ENCODE measurements at regions not wholly inside any gene's neighbourhood (a gene's known extent, or its start where the extent isn't known, plus 50 kb on each side); places are given as distances from the start of the nearest gene placed in this dataset.

GRCh38 chr13:55266644-55267043 lies 1874.1 kb upstream of the PRR20A start:
- H3K4me3 ChIP-seq: no peak overlapping the region
- 0 to 88% (median 75%) methylated on average over 1 to 2 of the region's 2 CpGs; no CpG with 5 or more reads in 1 of the 10 experiments for WGBS, 10 experiments
- ATAC-seq (replicated peaks in 6 of 8): no peak
- no peaks in the 10 kb centered on the region for H3K4me1 ChIP-seq (replicated peaks in 1 of 2)
- in situ Hi-C loops (cut with MboI; ENCODE audit: low pct_unique_long_range_greater_than_20kb in 2 of 9, low sequenced_read_pairs in 9 of 9, unreplicated experiment in 9 of 9): no loop called here
- no peak overlapping the region for H3K27ac ChIP-seq

- H3K4me3 ChIP-seq: no peak overlapping the region
- no peak overlapping the region for H3K27ac ChIP-seq
- H3K4me1 ChIP-seq (replicated peaks in 1 of 2): no peaks in the 10 kb centered on the region
- no peak for ATAC-seq (replicated peaks in 6 of 8)
- 0 to 100% (median 82%) methylated on average over 1 of the region's 1 CpG; no CpG with 5 or more reads in 1 of the 10 experiments for WGBS, 10 experiments
- in situ Hi-C loops (cut with MboI; ENCODE audit: low pct_unique_long_range_greater_than_20kb in 2 of 9, low sequenced_read_pairs in 9 of 9, unreplicated experiment in 9 of 9): no loop called here
Measured at GRCh38 chr13:55298201-55298600, 1842.5 kb upstream of the PRR20A start.

- in situ Hi-C loops (cut with MboI; ENCODE audit: low pct_unique_long_range_greater_than_20kb in 2 of 9, low sequenced_read_pairs in 9 of 9, unreplicated experiment in 9 of 9): no loop called here
- WGBS, 10 experiments: 0 to 88% (median 51%) methylated on average over 1 to 3 of the region's 3 CpGs; no CpG with 5 or more reads in 4 of the 10 experiments
- H3K4me1 ChIP-seq (replicated peaks in 1 of 2): no peaks in the 10 kb centered on the region
- ATAC-seq (replicated peaks in 6 of 8): no peak
- H3K4me3 ChIP-seq: no peak overlapping the region
- no peak overlapping the region for H3K27ac ChIP-seq
Measured at GRCh38 chr13:55302568-55302967, 1838.2 kb upstream of the PRR20A start.

GRCh38 chr13:55307909-55308308 lies 1832.8 kb upstream of the PRR20A start:
- 7 to 100% (median 80%) methylated on average over 1 to 3 of the region's 3 CpGs; no CpG with 5 or more reads in 1 of the 10 experiments for WGBS, 10 experiments
- ATAC-seq (replicated peaks in 6 of 8): no peak
- Histone ChIP-seq H3K4me1 (replicated peaks in 1 of 2) (no peaks in the 10 kb centered on the region), H3K4me3 (no peak overlapping the region), H3K27ac (no peak overlapping the region)
- in situ Hi-C loops (cut with MboI; ENCODE audit: low pct_unique_long_range_greater_than_20kb in 2 of 9, low sequenced_read_pairs in 9 of 9, unreplicated experiment in 9 of 9): no loop called here

GRCh38 chr13:55341891-55342290 lies 1798.8 kb upstream of the PRR20A start:
- Histone ChIP-seq H3K4me3 (no peak overlapping the region), H3K4me1 (replicated peaks in 1 of 2) (no peaks in the 10 kb centered on the region), H3K27ac (no peak overlapping the region)
- in situ Hi-C loops (cut with MboI; ENCODE audit: low pct_unique_long_range_greater_than_20kb in 2 of 9, low sequenced_read_pairs in 9 of 9, unreplicated experiment in 9 of 9): no loop called here
- WGBS, 10 experiments: 17 to 100% (median 80%) methylated on average over 1 to 3 of the region's 3 CpGs; no CpG with 5 or more reads in 1 of the 10 experiments
- ATAC-seq (replicated peaks in 6 of 8): no peak

- H3K27ac ChIP-seq: no peak overlapping the region
- ATAC-seq (replicated peaks in 6 of 8): no peak
- in situ Hi-C loops (cut with MboI; ENCODE audit: low pct_unique_long_range_greater_than_20kb in 2 of 9, low sequenced_read_pairs in 9 of 9, unreplicated experiment in 9 of 9): no loop called here
- H3K4me1 ChIP-seq (replicated peaks in 1 of 2): no peaks in the 10 kb centered on the region
- WGBS, 10 experiments: 32 to 97% (median 80%) methylated on average over 1 to 4 of the region's 4 CpGs
- no peak overlapping the region for H3K4me3 ChIP-seq
Measured at GRCh38 chr13:55345224-55345623, 1795.5 kb upstream of the PRR20A start.

- Histone ChIP-seq H3K4me1 (replicated peaks in 1 of 2) (no peaks in the 10 kb centered on the region), H3K4me3 (no peak overlapping the region), H3K27ac (no peak overlapping the region)
- ATAC-seq (replicated peaks in 6 of 8): no peak
- 0 to 100% (median 91%) methylated on average over 1 to 3 of the region's 3 CpGs; no CpG with 5 or more reads in 1 of the 10 experiments for WGBS, 10 experiments
- in situ Hi-C loops (cut with MboI; ENCODE audit: low pct_unique_long_range_greater_than_20kb in 2 of 9, low sequenced_read_pairs in 9 of 9, unreplicated experiment in 9 of 9): no loop called here
Measured at GRCh38 chr13:55347528-55347927, 1793.2 kb upstream of the PRR20A start.

- WGBS, 10 experiments: 0 to 86% (median 70%) methylated on average over 1 of the region's 1 CpG; no CpG with 5 or more reads in 6 of the 10 experiments
- H3K27ac ChIP-seq: no peak overlapping the region
- no peaks in the 10 kb centered on the region for H3K4me1 ChIP-seq (replicated peaks in 1 of 2)
- in situ Hi-C loops (cut with MboI; ENCODE audit: low pct_unique_long_range_greater_than_20kb in 2 of 9, low sequenced_read_pairs in 9 of 9, unreplicated experiment in 9 of 9): no loop called here
- no peak for ATAC-seq (replicated peaks in 6 of 8)
- H3K4me3 ChIP-seq: no peak overlapping the region
Measured at GRCh38 chr13:55359067-55359466, 1781.7 kb upstream of the PRR20A start.

GRCh38 chr13:55361141-55361540 lies 1779.6 kb upstream of the PRR20A start:
- H3K4me3 ChIP-seq: no peak overlapping the region
- H3K4me1 ChIP-seq (replicated peaks in 1 of 2): no peaks in the 10 kb centered on the region
- ATAC-seq (replicated peaks in 6 of 8): no peak
- no peak overlapping the region for H3K27ac ChIP-seq
- in situ Hi-C loops (cut with MboI; ENCODE audit: low pct_unique_long_range_greater_than_20kb in 2 of 9, low sequenced_read_pairs in 9 of 9, unreplicated experiment in 9 of 9): no loop called here

- H3K27ac ChIP-seq: no peak overlapping the region
- in situ Hi-C loops (cut with MboI; ENCODE audit: low pct_unique_long_range_greater_than_20kb in 2 of 9, low sequenced_read_pairs in 9 of 9, unreplicated experiment in 9 of 9): no loop called here
- ATAC-seq (replicated peaks in 6 of 8): no peak
- H3K4me1 ChIP-seq (replicated peaks in 1 of 2): no peaks in the 10 kb centered on the region
- H3K4me3 ChIP-seq: no peak overlapping the region
- WGBS, 10 experiments: 0 to 95% (median 73%) methylated on average over 2 to 3 of the region's 3 CpGs
Measured at GRCh38 chr13:55366676-55367075, 1774.0 kb upstream of the PRR20A start.

- 0 to 100% (median 69%) methylated on average over 1 to 3 of the region's 3 CpGs for WGBS, 10 experiments
- ATAC-seq (replicated peaks in 6 of 8): no peak
- in situ Hi-C loops (cut with MboI; ENCODE audit: low pct_unique_long_range_greater_than_20kb in 2 of 9, low sequenced_read_pairs in 9 of 9, unreplicated experiment in 9 of 9): no loop called here
- H3K4me3 ChIP-seq: no peak overlapping the region
- H3K4me1 ChIP-seq (replicated peaks in 1 of 2): no peaks in the 10 kb centered on the region
- H3K27ac ChIP-seq: no peak overlapping the region
Measured at GRCh38 chr13:55394470-55394869, 1746.2 kb upstream of the PRR20A start.

- no peak overlapping the region for H3K27ac ChIP-seq
- no peak overlapping the region for H3K4me3 ChIP-seq
- ATAC-seq (replicated peaks in 6 of 8): no peak
- WGBS, 10 experiments: 0 to 100% (median 80%) methylated on average over 1 of the region's 1 CpG; no CpG with 5 or more reads in 1 of the 10 experiments
- in situ Hi-C loops (cut with MboI; ENCODE audit: low pct_unique_long_range_greater_than_20kb in 2 of 9, low sequenced_read_pairs in 9 of 9, unreplicated experiment in 9 of 9): no loop called here
- H3K4me1 ChIP-seq (replicated peaks in 1 of 2): no peaks in the 10 kb centered on the region
Measured at GRCh38 chr13:55402870-55403269, 1737.8 kb upstream of the PRR20A start.

GRCh38 chr13:55403887-55404487 lies 1736.7 kb upstream of the PRR20A start:
- in situ Hi-C loops (cut with MboI; ENCODE audit: low pct_unique_long_range_greater_than_20kb in 2 of 9, low sequenced_read_pairs in 9 of 9, unreplicated experiment in 9 of 9): no loop called here
- H3K4me3 ChIP-seq: no peak overlapping the region
- H3K4me1 ChIP-seq (replicated peaks in 1 of 2): no peaks in the 10 kb centered on the region
- ATAC-seq (replicated peaks in 6 of 8): no peak
- H3K27ac ChIP-seq: no peak overlapping the region

Measured in motor neuron (in vitro differentiated cells).